ENCODE measurements at regions not wholly inside any gene's neighbourhood (a gene's known extent, or its start where the extent isn't known, plus 50 kb on each side); places are given as distances from the start of the nearest gene placed in this dataset.

DNA sequence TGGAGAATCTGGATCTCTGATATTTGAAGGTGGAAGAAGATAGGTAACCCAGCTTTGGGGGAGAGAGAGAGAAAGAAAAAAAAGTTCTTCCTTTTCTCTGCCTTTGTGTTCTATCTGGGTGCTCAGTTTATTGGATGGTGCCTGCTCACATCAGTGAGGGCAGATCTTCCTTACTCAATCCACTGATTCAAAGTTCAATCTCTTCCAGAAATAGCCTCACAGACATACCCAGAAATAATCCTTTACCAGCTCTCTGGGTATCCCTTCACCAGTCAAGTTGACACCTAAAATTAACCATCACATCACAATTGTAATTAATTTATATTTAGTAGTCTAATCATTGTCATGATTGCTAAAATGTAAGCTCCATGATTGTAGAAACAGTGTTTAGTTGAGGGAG, 189.1 kb downstream of the EPM2A start:
- no peaks in the 10 kb centered on the region for H3K27me3 ChIP-seq (ENCODE audit: low read depth, low read length)
- no peaks in the 10 kb centered on the region for H3K4me1 ChIP-seq (ENCODE audit: control insufficient read depth in 1 of 2, insufficient read depth in 2 of 2, low read length in 2 of 2)
- no peak overlapping the region for H3K27ac ChIP-seq (ENCODE audit: low read length)
- H3K36me3 ChIP-seq (ENCODE audit: control insufficient read depth in 1 of 2, insufficient read depth in 2 of 2, low read length in 2 of 2) = no peaks in the 10 kb centered on the region
- no peak overlapping the region for H3K4me3 ChIP-seq (ENCODE audit: low read depth in 1 of 2, low read length in 2 of 2)
- H3K9me3 ChIP-seq (ENCODE audit: control insufficient read depth in 1 of 2, low read length in 2 of 2) = no peaks in the 10 kb centered on the region

DNA sequence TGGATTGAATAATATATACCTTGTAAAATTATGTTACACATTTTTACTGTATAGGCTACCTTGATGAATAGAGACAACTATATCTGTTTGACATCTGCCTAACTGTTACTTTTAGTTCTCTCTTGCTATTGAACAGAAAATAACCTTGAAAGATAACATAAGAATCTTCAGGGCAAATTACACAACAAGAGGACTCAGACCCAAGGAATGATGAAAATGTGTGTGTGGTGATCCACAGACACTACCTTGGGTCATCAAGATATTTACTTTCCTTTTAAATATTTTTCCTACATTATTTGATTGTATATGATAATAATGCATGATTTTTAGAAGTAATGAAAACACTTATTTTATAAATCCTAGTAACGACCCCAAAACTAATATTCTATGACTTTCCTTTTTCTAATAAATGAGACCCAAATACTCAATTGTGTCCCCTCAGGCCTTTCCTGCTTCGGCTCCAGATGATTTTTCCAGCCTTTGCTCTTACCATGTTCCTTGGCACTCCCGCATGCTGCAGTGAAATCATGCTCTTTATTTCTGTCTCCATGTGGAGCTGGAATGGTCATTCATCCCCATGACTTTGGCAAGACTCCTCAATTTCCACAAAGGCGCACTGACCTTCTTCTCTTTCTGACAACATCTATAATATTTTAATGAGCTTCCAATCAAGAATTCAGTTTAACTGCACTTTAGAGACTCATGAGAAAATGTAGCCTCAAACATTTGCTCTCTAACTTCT, 187.6 kb downstream of the EPM2A start:
- Histone ChIP-seq H3K4me1 (ENCODE audit: control insufficient read depth in 1 of 2, insufficient read depth in 2 of 2, low read length in 2 of 2) (no peaks in the 10 kb centered on the region), H3K27me3 (ENCODE audit: low read depth, low read length) (no peaks in the 10 kb centered on the region), H3K4me3 (ENCODE audit: low read depth in 1 of 2, low read length in 2 of 2) (no peak overlapping the region), H3K27ac (ENCODE audit: low read length) (no peak overlapping the region), H3K9me3 (ENCODE audit: control insufficient read depth in 1 of 2, low read length in 2 of 2) (no peaks in the 10 kb centered on the region), H3K36me3 (ENCODE audit: control insufficient read depth in 1 of 2, insufficient read depth in 2 of 2, low read length in 2 of 2) (no peaks in the 10 kb centered on the region)

DNA sequence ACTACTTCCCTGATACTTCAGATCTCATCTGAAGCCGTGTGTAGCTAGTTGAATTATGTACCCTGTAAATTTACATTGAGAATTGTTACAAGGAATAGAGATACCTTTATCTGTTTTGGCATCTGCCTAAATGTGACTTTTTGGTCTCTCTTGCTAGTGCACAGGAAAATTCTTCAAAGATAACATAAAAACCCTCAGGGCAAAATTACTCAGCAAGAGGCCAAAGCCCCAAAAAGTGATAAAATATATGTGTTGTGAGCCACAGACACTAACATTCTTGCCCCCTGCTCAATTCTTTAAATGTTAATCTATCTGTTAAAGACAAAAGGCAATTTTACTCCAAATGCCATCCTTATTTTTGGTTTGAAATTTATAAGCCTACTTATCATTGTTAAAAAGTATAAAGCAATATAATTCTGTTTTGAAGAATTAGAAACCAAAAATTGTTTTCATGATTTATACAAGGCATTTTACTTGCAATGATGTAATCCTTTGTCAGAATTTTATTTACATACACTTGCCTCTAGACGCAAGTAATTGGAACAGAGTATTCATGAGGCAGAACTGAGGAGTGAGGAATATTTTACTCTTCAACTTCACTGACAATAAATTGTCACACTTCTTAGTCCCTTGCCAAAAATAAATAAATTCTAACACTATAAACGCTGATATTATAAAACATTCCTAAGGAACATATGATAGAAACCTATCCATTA, 186.2 kb downstream of the EPM2A start:
- Histone ChIP-seq H3K27me3 (ENCODE audit: low read depth, low read length) (no peaks in the 10 kb centered on the region), H3K4me1 (ENCODE audit: control insufficient read depth in 1 of 2, insufficient read depth in 2 of 2, low read length in 2 of 2) (no peaks in the 10 kb centered on the region), H3K9me3 (ENCODE audit: control insufficient read depth in 1 of 2, low read length in 2 of 2) (no peaks in the 10 kb centered on the region), H3K4me3 (ENCODE audit: low read depth in 1 of 2, low read length in 2 of 2) (no peak overlapping the region), H3K36me3 (ENCODE audit: control insufficient read depth in 1 of 2, insufficient read depth in 2 of 2, low read length in 2 of 2) (no peaks in the 10 kb centered on the region), H3K27ac (ENCODE audit: low read length) (no peak overlapping the region)

DNA sequence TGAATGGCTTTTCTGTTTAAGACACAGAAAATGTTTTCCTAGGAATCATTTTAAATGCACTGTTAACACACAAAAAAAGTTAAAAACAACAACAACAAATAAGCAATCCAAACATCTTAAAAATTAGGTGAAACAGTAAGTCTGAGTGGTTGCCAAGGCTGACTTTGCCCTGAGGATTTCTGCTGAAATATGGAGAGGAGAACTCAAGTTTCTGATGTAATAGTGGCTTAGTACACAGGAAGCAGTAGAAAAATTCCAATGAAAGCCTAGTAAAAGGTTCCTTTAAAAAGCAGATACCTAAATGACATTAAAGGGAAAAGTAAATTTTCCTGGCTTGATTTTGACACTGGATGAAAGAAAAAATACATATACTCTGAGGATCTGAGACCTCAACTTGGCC, 184.2 kb downstream of the EPM2A start:
- Histone ChIP-seq H3K27ac (ENCODE audit: low read length) (no peak overlapping the region), H3K9me3 (ENCODE audit: control insufficient read depth in 1 of 2, low read length in 2 of 2) (no peaks in the 10 kb centered on the region), H3K36me3 (ENCODE audit: control insufficient read depth in 1 of 2, insufficient read depth in 2 of 2, low read length in 2 of 2) (no peaks in the 10 kb centered on the region), H3K27me3 (ENCODE audit: low read depth, low read length) (no peaks in the 10 kb centered on the region), H3K4me3 (ENCODE audit: low read depth in 1 of 2, low read length in 2 of 2) (no peak overlapping the region), H3K4me1 (ENCODE audit: control insufficient read depth in 1 of 2, insufficient read depth in 2 of 2, low read length in 2 of 2) (peaks cover 0 to 1% of the 10 kb centered on the region in 2 donors)

DNA sequence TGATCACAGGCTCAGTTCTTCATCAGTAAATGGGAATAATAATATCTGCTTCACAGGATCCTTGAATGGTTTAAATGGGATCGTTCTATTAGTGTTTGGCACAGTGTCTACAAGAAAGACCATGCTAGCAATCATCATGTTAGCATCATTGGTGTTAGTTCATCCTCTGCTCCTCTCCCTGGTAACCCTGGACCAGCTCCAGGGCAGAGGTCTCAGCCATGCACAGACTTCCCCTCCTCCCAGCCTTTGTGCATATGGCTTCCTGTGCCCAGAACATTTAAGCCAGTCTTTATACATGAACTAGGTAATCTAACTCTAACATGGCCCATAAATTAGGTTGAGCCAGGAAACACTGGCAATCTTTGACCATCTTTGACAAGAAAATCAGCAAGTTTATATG, 180.2 kb downstream of the EPM2A start:
- no peak overlapping the region for H3K4me3 ChIP-seq (ENCODE audit: low read depth in 1 of 2, low read length in 2 of 2)
- no peaks in the 10 kb centered on the region for H3K9me3 ChIP-seq (ENCODE audit: control insufficient read depth in 1 of 2, low read length in 2 of 2)
- no peaks in the 10 kb centered on the region for H3K36me3 ChIP-seq (ENCODE audit: control insufficient read depth in 1 of 2, insufficient read depth in 2 of 2, low read length in 2 of 2)
- no peaks in the 10 kb centered on the region for H3K27me3 ChIP-seq (ENCODE audit: low read depth, low read length)
- peaks cover 0 to 4% of the 10 kb centered on the region in 2 donors for H3K4me1 ChIP-seq (ENCODE audit: control insufficient read depth in 1 of 2, insufficient read depth in 2 of 2, low read length in 2 of 2)
- no peak overlapping the region for H3K27ac ChIP-seq (ENCODE audit: low read length)

DNA sequence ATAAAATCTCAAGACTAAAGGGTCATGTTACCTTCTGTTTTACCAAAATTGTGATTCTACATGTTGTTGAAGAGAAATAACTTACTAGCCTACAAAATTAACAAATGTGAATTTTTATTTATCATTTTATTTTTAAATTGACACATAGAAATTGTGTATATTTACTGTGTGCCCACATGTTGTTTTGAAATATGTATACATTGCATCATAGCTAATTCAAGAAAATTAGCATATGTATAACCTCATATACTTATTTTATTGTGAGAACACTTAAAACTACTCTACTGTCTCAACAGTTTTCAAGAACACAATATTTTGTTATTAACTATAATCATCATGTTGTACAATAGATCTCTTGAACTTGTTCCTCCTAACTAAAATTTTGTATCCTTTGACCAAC, 177.8 kb downstream of the EPM2A start:
- H3K9me3 ChIP-seq (ENCODE audit: control insufficient read depth in 1 of 2, low read length in 2 of 2) = no peaks in the 10 kb centered on the region
- H3K4me3 ChIP-seq (ENCODE audit: low read depth in 1 of 2, low read length in 2 of 2) = no peak overlapping the region
- no peak overlapping the region for H3K27ac ChIP-seq (ENCODE audit: low read length)
- H3K36me3 ChIP-seq (ENCODE audit: control insufficient read depth in 1 of 2, insufficient read depth in 2 of 2, low read length in 2 of 2) = no peaks in the 10 kb centered on the region
- H3K27me3 ChIP-seq (ENCODE audit: low read depth, low read length) = no peaks in the 10 kb centered on the region
- H3K4me1 ChIP-seq (ENCODE audit: control insufficient read depth in 1 of 2, insufficient read depth in 2 of 2, low read length in 2 of 2) = peaks cover 0 to 4% of the 10 kb centered on the region in 2 donors

DNA sequence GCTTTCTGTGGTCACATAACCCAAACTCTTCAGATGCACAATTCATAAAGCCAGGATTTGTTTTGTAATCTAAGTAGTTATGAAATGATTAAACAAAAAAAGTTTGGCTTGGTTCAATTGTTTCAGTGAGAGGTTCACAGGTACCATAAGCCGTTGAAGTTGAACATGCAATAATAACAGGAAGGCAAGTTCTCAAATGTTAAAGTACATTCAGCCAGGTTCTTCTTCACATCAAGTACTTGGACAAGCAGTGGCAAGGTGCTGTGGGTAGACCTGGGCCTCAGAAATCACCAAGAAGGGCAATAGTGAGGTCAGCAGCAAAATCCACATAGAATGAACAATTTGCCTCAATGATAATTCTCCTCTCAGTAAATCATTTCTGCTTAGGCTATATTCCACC, 175.5 kb downstream of the EPM2A start:
- Histone ChIP-seq H3K36me3 (ENCODE audit: control insufficient read depth in 1 of 2, insufficient read depth in 2 of 2, low read length in 2 of 2) (no peaks in the 10 kb centered on the region), H3K27me3 (ENCODE audit: low read depth, low read length) (no peaks in the 10 kb centered on the region), H3K4me1 (ENCODE audit: control insufficient read depth in 1 of 2, insufficient read depth in 2 of 2, low read length in 2 of 2) (peaks cover 0 to 4% of the 10 kb centered on the region in 2 donors), H3K4me3 (ENCODE audit: low read depth in 1 of 2, low read length in 2 of 2) (no peak overlapping the region), H3K27ac (ENCODE audit: low read length) (no peak overlapping the region), H3K9me3 (ENCODE audit: control insufficient read depth in 1 of 2, low read length in 2 of 2) (no peaks in the 10 kb centered on the region)

DNA sequence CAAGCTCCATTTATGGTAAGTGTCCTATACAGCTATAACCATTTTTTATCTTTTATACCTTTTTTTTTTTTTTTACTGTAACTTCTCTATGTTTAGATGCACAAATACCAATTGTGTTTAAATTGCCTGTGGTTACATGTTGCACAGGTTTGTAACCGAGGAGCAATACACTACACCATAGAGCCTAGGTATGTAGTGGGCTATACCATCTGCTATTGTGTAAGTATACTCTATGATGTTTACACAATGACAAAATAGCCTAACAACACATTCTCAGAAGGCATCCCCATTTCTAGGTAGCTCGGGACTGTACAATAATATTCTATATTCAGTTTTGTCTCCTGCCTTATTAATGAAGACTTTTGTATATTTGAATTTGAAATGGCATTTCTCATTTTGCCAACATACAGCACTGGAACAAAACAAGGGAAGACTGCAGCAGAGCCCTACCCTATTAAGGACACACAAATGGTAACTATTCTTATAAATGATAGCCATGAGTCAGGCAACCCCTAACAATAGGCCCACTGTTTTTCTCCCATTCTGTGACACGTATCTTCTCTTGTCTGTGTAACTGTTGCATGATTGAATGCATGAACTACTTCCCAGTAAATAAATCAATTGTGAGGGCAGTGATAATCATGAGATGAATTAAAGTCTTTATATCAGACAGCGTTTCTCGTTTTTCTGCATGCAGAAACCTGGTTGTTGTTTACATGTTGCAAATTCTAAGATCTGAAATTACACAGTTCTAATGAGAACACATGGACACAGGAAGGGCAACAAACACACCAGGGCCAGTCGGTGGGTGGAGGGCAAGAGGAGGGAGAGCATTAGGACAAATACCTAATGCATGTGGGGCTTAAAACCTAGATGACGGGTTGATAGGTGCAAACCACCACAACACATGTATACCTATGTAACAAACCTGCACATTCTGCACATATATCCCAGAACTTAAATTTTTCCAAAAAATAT, 173.9 kb downstream of the EPM2A start:
- no peaks in the 10 kb centered on the region for H3K9me3 ChIP-seq (ENCODE audit: control insufficient read depth in 1 of 2, low read length in 2 of 2)
- no peak overlapping the region for H3K27ac ChIP-seq (ENCODE audit: low read length)
- no peak overlapping the region for H3K4me3 ChIP-seq (ENCODE audit: low read depth in 1 of 2, low read length in 2 of 2)
- peaks cover 0 to 4% of the 10 kb centered on the region in 2 donors for H3K4me1 ChIP-seq (ENCODE audit: control insufficient read depth in 1 of 2, insufficient read depth in 2 of 2, low read length in 2 of 2)
- H3K27me3 ChIP-seq (ENCODE audit: low read depth, low read length) = no peaks in the 10 kb centered on the region
- no peaks in the 10 kb centered on the region for H3K36me3 ChIP-seq (ENCODE audit: control insufficient read depth in 1 of 2, insufficient read depth in 2 of 2, low read length in 2 of 2)

DNA sequence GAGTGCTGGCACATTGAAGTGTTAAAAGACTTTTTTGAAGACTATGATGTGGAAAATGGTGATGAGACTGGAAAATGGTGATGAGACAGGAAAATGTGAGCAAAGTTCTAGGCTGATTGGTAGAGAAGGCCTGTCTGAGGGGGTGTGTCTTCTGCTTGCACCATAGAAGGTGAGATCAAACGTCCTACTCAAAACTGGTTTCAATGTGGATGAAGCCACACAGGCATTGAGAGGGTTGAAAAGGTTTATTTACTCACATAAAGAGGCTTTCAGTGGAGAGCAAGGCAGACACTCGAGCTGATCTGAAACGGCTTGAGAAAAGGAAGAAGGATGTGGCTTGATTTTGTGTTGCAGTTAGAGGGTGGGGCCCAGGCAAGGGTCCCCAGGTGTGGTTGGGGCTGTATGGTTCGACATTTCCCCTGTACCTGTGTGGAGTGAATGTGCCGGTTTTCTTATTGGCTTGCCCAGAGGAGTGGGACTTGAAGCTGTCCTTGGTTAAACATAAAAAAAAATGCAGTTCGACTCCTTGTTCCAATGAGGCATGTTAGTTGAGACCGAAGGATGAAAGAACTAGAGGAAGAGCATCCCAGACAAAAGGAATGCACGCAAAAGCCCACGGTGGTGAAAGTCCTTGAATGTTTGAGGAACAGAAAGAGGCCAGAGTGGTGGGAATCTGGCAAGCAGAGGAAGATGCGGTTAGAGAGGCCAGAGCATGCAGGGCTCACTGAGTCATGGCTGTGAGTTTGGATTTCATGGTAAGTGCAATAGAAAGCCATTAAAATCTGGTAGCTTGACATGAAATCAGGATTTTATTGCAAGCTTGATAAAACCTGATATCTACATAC, 172.3 kb downstream of the EPM2A start:
- H3K27me3 ChIP-seq (ENCODE audit: low read depth, low read length) = no peaks in the 10 kb centered on the region
- H3K27ac ChIP-seq (ENCODE audit: low read length) = no peak overlapping the region
- H3K4me3 ChIP-seq (ENCODE audit: low read depth in 1 of 2, low read length in 2 of 2) = no peak overlapping the region
- H3K36me3 ChIP-seq (ENCODE audit: control insufficient read depth in 1 of 2, insufficient read depth in 2 of 2, low read length in 2 of 2) = no peaks in the 10 kb centered on the region
- H3K4me1 ChIP-seq (ENCODE audit: control insufficient read depth in 1 of 2, insufficient read depth in 2 of 2, low read length in 2 of 2) = peaks cover 0 to 4% of the 10 kb centered on the region in 2 donors
- no peaks in the 10 kb centered on the region for H3K9me3 ChIP-seq (ENCODE audit: control insufficient read depth in 1 of 2, low read length in 2 of 2)

DNA sequence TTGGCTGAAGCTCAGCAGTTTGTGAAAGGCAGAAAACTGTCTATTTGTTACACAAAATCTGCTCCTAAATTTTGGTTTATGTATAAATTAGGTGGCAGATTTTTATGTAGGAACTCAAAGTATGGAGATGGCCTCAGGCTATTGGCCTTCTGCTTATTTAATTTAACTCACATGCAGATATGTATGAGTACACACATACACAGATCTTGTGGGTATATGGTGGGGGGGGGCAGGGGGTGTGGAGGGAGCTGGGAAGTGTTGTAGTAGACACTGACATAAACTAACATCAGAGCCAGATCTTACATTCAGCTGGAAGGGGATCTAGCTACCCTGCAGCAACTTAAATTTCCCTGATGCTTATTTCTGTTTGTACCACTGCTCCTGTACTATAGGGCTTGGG, 170.8 kb downstream of the EPM2A start:
- H3K27me3 ChIP-seq (ENCODE audit: low read depth, low read length) = no peaks in the 10 kb centered on the region
- no peak overlapping the region for H3K4me3 ChIP-seq (ENCODE audit: low read depth in 1 of 2, low read length in 2 of 2)
- H3K27ac ChIP-seq (ENCODE audit: low read length) = no peak overlapping the region
- H3K36me3 ChIP-seq (ENCODE audit: control insufficient read depth in 1 of 2, insufficient read depth in 2 of 2, low read length in 2 of 2) = no peaks in the 10 kb centered on the region
- H3K4me1 ChIP-seq (ENCODE audit: control insufficient read depth in 1 of 2, insufficient read depth in 2 of 2, low read length in 2 of 2) = peaks cover 0 to 4% of the 10 kb centered on the region in 2 donors
- no peaks in the 10 kb centered on the region for H3K9me3 ChIP-seq (ENCODE audit: control insufficient read depth in 1 of 2, low read length in 2 of 2)

Measured in muscle layer of duodenum (tissue), 2 donors.